GM19023 (cell line): ENCODE measurements at regions not wholly inside any gene's neighbourhood (a gene's known extent, or its start where the extent isn't known, plus 50 kb on each side); places are given as distances from the start of the nearest gene placed in this dataset.
"Not testable (repeated sequence)": the region's sequence is repeated elsewhere in the genome, so short reads cannot be mapped to it uniquely, and the experiment has no call there.

Experiments used
- ATAC-seq: cut with Tn5 transposase; IDR thresholded peaks from one replicate; pipeline ENCODE4 v1.9.1; 2021; ENCODE audit warnings: mild to moderate bottlenecking, moderate library complexity; ENCODE audit not compliant: unreplicated experiment

DNA sequence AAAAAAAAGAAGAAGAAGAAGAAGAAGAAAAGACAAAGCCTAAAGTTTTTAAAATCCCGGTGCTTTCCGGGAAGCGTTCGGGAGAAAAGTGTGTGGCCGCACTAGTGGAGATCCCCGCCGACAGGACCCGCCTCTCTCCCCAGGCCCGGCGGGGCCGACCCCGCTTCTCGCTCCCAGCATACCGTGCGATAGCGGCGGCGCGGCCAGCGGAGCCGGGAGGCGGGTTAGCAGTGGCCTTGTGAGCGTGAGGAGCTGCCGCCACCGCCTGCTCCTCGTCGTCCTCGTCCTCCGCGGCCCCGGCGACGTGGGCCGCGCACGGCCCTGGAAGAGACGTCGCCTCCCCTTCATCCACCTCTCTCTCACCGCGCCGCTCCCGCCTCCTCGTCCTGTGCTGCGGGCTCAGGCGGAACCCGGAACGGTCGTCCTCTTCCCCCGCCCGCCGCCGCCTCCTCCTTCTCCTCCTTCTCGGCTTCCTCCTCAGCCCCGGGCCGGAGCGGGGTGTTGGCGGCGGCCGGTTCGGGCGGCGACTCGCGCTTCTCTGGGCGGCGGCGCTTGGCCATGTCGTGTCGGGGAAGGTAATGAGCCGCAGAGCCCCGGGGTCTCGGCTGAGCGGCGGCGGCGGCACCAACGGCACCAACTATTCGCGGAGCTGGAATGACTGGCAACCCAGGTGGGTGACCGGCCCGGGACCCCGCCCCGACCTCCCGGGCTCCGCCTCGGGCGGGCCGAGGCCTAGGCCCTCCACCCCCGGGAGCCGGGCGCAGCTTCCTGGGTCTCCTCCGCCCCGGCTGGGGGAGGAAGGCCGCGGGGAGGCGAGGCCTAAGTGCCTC lies 62.6 kb upstream of the CDR2 start:
- peak; percentile 85 for ATAC-seq

DNA sequence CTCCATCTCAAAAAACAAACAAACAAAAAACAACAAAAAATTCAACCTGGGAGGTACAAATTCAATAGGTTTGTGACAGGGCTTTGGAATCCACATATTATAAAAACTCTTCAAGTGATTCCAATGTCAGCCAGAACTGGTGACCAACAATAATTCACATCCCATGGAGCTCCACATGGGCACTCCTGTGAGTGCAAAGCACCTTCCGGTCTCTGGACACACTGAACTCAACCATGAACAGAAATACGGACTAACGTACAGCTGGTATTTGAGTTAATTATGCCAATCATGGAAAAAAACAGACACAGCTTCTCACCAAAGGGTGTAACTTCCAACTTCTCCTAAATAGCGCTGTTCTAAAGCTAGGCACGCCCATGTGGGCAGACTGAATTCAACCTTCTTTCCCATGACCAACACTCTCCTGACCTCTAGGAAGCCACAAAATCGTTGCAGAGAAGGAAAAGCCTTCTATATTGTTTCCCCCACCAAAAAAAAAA lies 62.0 kb upstream of the CDR2 start:
- peak; percentile 27 for ATAC-seq

DNA sequence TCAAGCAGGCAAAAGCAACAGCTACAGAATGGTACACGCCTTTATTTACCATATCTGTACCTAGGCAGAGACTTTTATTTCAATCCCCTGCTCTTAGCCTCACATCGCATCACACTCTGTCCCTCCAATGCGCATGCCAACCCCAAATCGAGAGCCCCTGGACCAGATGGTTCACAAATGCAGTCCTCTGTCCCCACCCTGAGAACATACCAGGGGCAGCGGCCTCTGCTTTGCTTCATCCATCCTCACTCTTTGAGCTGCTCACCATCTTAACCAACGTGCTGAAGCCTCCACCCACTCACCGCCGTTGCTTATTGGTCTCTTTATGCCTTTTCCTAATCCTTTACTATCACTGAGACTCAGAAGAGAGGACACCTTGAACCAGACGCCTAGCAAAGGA lies 56.9 kb upstream of the CDR2 start:
- not testable (repeated sequence) for ATAC-seq

DNA sequence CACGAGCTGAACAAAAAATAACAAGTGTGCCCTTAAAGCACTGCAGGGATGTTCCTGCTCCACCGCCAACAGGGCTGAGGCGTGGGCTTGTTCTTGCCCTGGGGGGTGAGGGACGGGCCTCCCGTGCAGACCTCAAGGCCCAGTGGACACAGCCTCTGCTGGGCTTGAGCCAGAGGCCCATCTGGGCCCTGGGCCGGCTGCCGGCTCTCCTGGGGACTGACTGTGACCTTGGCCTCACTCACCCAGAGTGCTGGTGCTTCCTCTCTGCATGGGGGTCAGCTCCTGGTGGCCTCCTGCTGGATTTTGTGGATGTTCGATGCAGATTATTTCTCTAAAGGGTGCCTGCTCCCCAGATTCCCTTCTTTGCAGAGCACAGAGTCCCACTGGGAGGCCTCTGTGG lies 54.2 kb upstream of the CDR2 start:
- no peak for ATAC-seq

DNA sequence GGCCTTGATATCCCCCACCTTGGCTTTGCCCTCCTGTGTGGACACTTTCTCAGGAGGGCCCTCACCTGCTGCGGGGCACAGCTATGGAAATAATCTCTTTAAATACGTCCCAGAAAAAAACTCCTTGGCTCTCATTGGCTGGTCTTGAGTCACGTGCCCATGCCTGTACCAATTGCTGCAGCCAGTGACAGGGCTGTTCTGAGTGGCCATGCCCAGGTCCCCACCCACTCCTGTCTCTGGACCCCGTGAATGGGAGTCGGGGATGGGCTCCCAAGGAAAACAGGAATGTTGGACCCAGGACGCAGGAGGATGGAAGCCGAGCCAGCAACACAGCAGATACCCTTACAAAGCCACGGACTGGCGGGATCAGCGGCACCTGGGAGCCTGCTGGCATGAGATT lies 53.1 kb upstream of the CDR2 start:
- no peak for ATAC-seq

DNA sequence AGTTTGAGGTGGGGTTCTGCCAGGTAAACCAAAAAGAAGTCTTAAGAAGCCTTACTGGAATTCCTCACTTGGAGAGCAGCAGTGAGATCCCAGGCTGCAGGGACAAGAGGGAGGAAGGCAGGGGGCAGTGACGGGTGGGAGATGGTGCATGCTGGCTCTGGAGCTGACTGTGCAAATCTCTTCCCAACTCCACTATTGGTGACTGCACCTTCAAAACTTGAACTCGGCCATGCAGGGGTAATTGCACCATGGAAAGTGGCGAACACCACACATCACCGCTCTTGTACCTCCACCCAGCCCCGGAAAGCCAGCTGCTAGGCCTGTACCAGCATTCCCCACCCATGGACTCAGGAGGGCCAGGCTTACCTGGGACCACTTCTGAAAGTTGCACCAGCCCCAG lies 51.4 kb upstream of the CDR2 start:
- ATAC-seq = no peak

DNA sequence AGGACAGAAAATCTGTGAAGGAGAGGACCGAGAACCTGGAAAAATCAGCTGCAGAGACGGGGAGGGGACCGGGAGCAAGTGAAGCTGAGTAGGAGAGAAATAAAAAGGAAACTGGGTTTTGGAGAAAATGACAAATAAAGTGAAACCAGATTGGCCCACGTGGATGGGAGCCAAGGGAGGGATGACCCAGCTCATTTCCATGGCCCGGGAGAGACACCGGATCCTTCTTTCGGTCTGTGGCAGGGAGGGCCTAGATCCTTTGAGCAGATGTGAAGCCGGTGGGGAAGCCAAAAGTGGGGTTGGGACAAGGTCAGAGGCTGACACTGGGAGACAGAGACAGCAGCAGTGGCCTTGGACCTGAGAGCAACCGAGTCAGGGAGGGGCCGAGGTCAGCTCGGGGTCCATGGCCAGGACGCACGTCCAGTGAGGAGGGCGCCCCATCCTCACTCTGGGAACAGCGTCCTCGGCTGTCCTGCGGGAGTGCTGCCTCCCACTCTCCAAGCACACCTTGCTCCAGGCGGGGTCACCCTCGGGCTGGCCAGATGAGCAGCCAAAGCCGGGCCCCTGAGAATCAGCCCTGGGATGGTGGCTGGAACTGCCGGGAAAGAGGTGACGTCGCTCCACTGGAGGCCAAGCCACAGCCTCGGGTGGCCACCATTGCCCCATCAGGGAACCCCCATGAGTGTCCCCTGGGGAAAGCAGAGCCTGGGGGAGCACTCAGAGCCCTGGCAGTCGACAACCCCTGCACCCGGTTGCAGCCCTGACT lies 50.8 kb upstream of the CDR2 start:
- ATAC-seq = no peak

DNA sequence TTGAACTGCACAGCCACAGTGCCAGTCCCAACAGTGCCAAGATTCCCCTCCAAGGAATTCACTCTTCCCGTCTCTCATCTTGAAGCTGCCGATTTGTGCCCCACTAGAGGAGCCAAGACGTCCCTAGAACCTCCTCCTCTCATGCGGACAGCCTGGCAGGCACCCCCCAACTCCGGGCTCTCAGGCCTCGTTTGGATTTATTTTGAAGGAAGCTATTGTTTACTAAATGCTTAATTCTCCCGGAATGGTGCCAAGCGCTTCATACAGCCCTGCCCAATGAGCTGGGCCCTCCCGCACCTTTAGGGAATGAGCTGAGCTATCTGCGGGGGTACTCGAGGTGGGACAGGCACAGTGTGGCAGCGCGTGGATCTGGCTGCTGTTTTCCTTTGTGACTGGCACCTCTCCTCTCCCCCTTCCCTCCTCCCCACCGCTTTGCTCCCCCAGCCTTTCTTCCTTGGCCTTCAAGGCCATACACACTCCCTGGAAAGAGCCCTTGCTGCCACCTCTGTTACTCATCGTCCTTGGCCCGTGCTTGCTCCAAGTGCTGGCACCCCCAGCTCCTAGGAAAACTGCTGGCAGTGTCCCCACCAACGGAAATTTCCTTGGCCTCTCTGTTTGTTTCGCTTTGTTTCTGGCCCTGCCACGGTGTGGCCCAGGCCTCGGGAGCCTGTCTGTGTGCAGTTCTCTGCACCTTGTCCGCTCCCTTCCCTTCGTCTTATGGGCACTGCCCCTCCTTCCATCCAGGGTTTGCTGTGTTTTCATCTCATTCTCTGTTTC lies 49.9 kb upstream of the CDR2 start:
- no peak for ATAC-seq
